ENCODE measurements at regions not wholly inside any gene's neighbourhood (a gene's known extent, or its start where the extent isn't known, plus 50 kb on each side); places are given as distances from the start of the nearest gene placed in this dataset.

GRCh38 chr3:24886501-24886900 is 391.9 kb upstream of the THRB start:
- TF ChIP-seq CTCF (IDR thresholded peaks at IDR 0.05; ENCODE audit: poor library complexity, severe bottlenecking): no peak
- no peak for TF ChIP-seq EP300 (conservative IDR thresholded peaks at IDR 0.05; ENCODE audit: poor library complexity, severe bottlenecking)
- TF ChIP-seq RAD21 (conservative IDR thresholded peaks at IDR 0.05): no peak
- no peak for TF ChIP-seq REST (IDR thresholded peaks at IDR 0.05; ENCODE audit: borderline replicate concordance)
- no peak for TF ChIP-seq MXI1 (conservative IDR thresholded peaks at IDR 0.05; ENCODE audit: poor library complexity, severe bottlenecking)
- no peak for TF ChIP-seq TAF1 (IDR thresholded peaks at IDR 0.05; ENCODE audit: low read depth)
- no peak for TF ChIP-seq EZH2 (IDR thresholded peaks at IDR 0.05; ENCODE audit: borderline replicate concordance, insufficient read depth, low read length, poor library complexity, severe bottlenecking)
- TF ChIP-seq POLR2AphosphoS5 (IDR thresholded peaks at IDR 0.05): no peak
